ENCODE measurements at regions not wholly inside any gene's neighbourhood (a gene's known extent, or its start where the extent isn't known, plus 50 kb on each side); places are given as distances from the start of the nearest gene placed in this dataset.

DNA sequence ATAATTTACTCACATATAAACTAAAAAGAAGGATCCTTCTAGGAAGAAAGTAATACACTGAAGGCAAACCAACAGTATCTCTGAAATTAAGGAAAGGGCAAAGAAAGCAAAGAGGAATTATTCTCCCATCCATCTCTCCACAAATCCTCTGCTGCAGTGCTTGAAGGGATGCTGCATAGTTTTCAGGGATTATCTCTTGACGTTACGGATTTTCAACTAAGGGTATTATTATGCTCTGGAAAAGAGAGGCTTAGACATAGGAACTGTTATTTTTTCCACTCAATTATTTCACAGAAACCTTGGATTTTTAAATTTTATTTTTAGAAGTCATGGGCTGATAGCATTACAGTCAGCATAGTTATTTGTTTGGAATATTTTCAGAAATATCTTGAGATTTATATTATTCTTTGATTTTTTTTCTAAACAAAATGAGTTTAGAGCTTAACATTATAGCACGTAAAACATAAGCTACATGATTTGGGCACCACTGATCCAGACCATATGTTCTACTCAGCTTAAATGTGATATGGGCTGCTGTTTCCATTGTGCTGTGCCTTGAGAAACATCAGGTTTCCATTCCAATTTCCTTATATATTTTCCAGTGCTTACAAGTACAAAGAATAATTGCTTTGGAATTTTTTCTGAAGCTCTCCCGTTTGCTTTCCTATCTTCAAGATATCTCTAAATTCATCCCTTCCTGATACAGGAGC is 57.9 kb upstream of the DCN start:
- ATAC-seq (no peak), DNase-seq (ENCODE audit: missing footprints) (no peak)
- intact Hi-C loops (cut with DNase I), result no loop called here

DNA sequence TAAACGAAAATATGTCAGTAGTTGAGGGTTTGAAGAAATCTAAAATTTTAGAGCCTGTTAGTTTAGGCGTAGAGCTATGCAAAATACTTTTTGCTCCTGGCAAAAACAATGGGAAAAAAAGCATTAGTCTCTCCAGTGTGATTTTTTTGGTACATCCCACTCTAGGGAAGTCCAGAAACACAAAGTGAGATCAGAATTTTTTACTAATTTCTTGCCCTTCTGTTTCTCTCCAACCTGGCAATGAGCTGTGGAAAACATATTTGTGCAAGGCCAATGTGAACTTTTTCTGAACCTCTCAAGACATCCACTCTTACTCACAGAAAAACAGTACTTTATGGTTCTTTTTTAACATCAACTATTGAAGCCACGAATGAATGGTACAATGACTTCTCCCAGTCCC is 56.9 kb upstream of the DCN start:
- intact Hi-C loops (cut with DNase I), result no loop called here
- DNase-seq (ENCODE audit: missing footprints) (no peak), ATAC-seq (peak; percentile 92)
